OCI-LY3 (cell line): ENCODE measurements at regions not wholly inside any gene's neighbourhood (a gene's known extent, or its start where the extent isn't known, plus 50 kb on each side); places are given as distances from the start of the nearest gene placed in this dataset.

ENCODE experiments used
- EZH2phosphoT487 ChIP-seq: fragments of 200-600 bp; shearing (Covaris generic); IDR thresholded peaks from 2 replicates; pipeline ENCODE4 v1.6.1; 2018; ENCODE audit warnings: antibody characterized with exemption, mixed run types, low read depth
- TF ChIP-seq, protein P1 (sequence below): fragments of 200-600, 300-600 bp; sonication (generic); IDR thresholded peaks from 2 replicates; pipeline ENCODE4 v1.5.1; 2014; ENCODE audit warnings: antibody characterized with exemption, low read length, low read depth

DNA sequence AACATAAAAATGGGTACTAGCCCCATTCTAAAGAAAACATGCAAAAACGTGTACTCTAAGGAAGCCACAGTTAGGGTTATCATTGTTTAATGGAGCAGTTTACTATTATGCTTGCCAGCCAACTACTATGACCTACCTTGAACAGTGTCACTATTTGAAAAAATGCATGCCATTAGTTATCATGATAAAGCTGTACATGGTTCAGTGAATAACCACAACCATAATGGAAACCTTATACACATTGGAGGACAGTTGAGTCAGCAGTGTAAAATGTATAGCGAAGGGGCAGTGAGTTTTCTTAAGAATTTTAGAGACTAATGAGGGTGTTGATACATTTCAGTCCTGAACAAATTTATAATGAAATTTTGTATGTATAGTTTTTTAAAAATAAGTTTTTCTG, 381.9 kb downstream of the GRXCR1 start:
- TF ChIP-seq, protein P1, sequence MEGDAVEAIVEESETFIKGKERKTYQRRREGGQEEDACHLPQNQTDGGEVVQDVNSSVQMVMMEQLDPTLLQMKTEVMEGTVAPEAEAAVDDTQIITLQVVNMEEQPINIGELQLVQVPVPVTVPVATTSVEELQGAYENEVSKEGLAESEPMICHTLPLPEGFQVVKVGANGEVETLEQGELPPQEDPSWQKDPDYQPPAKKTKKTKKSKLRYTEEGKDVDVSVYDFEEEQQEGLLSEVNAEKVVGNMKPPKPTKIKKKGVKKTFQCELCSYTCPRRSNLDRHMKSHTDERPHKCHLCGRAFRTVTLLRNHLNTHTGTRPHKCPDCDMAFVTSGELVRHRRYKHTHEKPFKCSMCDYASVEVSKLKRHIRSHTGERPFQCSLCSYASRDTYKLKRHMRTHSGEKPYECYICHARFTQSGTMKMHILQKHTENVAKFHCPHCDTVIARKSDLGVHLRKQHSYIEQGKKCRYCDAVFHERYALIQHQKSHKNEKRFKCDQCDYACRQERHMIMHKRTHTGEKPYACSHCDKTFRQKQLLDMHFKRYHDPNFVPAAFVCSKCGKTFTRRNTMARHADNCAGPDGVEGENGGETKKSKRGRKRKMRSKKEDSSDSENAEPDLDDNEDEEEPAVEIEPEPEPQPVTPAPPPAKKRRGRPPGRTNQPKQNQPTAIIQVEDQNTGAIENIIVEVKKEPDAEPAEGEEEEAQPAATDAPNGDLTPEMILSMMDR = no peak
- no peak for TF ChIP-seq EZH2phosphoT487
